ENCODE measurements at regions not wholly inside any gene's neighbourhood (a gene's known extent, or its start where the extent isn't known, plus 50 kb on each side); places are given as distances from the start of the nearest gene placed in this dataset.

- no peak overlapping the region for H3K4me3 ChIP-seq (ENCODE audit: low read length in 2 of 2)
- no peaks in the 10 kb centered on the region for H3K36me3 ChIP-seq (ENCODE audit: control insufficient read depth in 2 of 2, insufficient read depth in 2 of 2, low read length in 2 of 2)
- no peak overlapping the region for H3K27ac ChIP-seq (ENCODE audit: low read length)
- H3K9ac ChIP-seq (ENCODE audit: low read length in 2 of 2): no peak overlapping the region
- no peaks in the 10 kb centered on the region for H3K9me3 ChIP-seq (ENCODE audit: control insufficient read depth in 2 of 2, low read length in 2 of 2)
- no peaks in the 10 kb centered on the region for H3K4me1 ChIP-seq (ENCODE audit: control insufficient read depth, insufficient read depth, low read length)
- no peaks in the 10 kb centered on the region for H3K27me3 ChIP-seq (ENCODE audit: control insufficient read depth in 1 of 2, insufficient read depth in 2 of 2, low read length in 2 of 2)
Measured at GRCh38 chr4:124867536-124867935, 155.0 kb upstream of the ANKRD50 start.

GRCh38 chr4:124866301-124866700 is 153.8 kb upstream of the ANKRD50 start:
- H3K9me3 ChIP-seq (ENCODE audit: control insufficient read depth in 2 of 2, low read length in 2 of 2): no peaks in the 10 kb centered on the region
- no peak overlapping the region for H3K27ac ChIP-seq (ENCODE audit: low read length)
- no peaks in the 10 kb centered on the region for H3K36me3 ChIP-seq (ENCODE audit: control insufficient read depth in 2 of 2, insufficient read depth in 2 of 2, low read length in 2 of 2)
- H3K4me3 ChIP-seq (ENCODE audit: low read length in 2 of 2): no peak overlapping the region
- H3K9ac ChIP-seq (ENCODE audit: low read length in 2 of 2): no peak overlapping the region
- no peaks in the 10 kb centered on the region for H3K27me3 ChIP-seq (ENCODE audit: control insufficient read depth in 1 of 2, insufficient read depth in 2 of 2, low read length in 2 of 2)
- no peaks in the 10 kb centered on the region for H3K4me1 ChIP-seq (ENCODE audit: control insufficient read depth, insufficient read depth, low read length)

GRCh38 chr4:124863040-124863545 is 150.6 kb upstream of the ANKRD50 start:
- H3K27me3 ChIP-seq (ENCODE audit: control insufficient read depth in 1 of 2, insufficient read depth in 2 of 2, low read length in 2 of 2): no peaks in the 10 kb centered on the region
- H3K36me3 ChIP-seq (ENCODE audit: control insufficient read depth in 2 of 2, insufficient read depth in 2 of 2, low read length in 2 of 2): no peaks in the 10 kb centered on the region
- no peak overlapping the region for H3K4me3 ChIP-seq (ENCODE audit: low read length in 2 of 2)
- H3K9me3 ChIP-seq (ENCODE audit: control insufficient read depth in 2 of 2, low read length in 2 of 2): no peaks in the 10 kb centered on the region
- no peaks in the 10 kb centered on the region for H3K4me1 ChIP-seq (ENCODE audit: control insufficient read depth, insufficient read depth, low read length)
- H3K9ac ChIP-seq (ENCODE audit: low read length in 2 of 2): no peak overlapping the region
- H3K27ac ChIP-seq (ENCODE audit: low read length): no peak overlapping the region

GRCh38 chr4:124862261-124862660 is 149.7 kb upstream of the ANKRD50 start:
- no peaks in the 10 kb centered on the region for H3K27me3 ChIP-seq (ENCODE audit: control insufficient read depth in 1 of 2, insufficient read depth in 2 of 2, low read length in 2 of 2)
- no peak overlapping the region for H3K27ac ChIP-seq (ENCODE audit: low read length)
- no peak overlapping the region for H3K9ac ChIP-seq (ENCODE audit: low read length in 2 of 2)
- H3K9me3 ChIP-seq (ENCODE audit: control insufficient read depth in 2 of 2, low read length in 2 of 2): no peaks in the 10 kb centered on the region
- no peaks in the 10 kb centered on the region for H3K4me1 ChIP-seq (ENCODE audit: control insufficient read depth, insufficient read depth, low read length)
- no peak overlapping the region for H3K4me3 ChIP-seq (ENCODE audit: low read length in 2 of 2)
- no peaks in the 10 kb centered on the region for H3K36me3 ChIP-seq (ENCODE audit: control insufficient read depth in 2 of 2, insufficient read depth in 2 of 2, low read length in 2 of 2)

- no peak overlapping the region for H3K27ac ChIP-seq (ENCODE audit: low read length)
- no peak overlapping the region for H3K4me3 ChIP-seq (ENCODE audit: low read length in 2 of 2)
- H3K4me1 ChIP-seq (ENCODE audit: control insufficient read depth, insufficient read depth, low read length): no peaks in the 10 kb centered on the region
- H3K9ac ChIP-seq (ENCODE audit: low read length in 2 of 2): no peak overlapping the region
- H3K9me3 ChIP-seq (ENCODE audit: control insufficient read depth in 2 of 2, low read length in 2 of 2): no peaks in the 10 kb centered on the region
- H3K27me3 ChIP-seq (ENCODE audit: control insufficient read depth in 1 of 2, insufficient read depth in 2 of 2, low read length in 2 of 2): no peaks in the 10 kb centered on the region
- no peaks in the 10 kb centered on the region for H3K36me3 ChIP-seq (ENCODE audit: control insufficient read depth in 2 of 2, insufficient read depth in 2 of 2, low read length in 2 of 2)
Measured at GRCh38 chr4:124861761-124862160, 149.2 kb upstream of the ANKRD50 start.

GRCh38 chr4:124854968-124855367 is 142.4 kb upstream of the ANKRD50 start:
- no peak overlapping the region for H3K27ac ChIP-seq (ENCODE audit: low read length)
- H3K9me3 ChIP-seq (ENCODE audit: control insufficient read depth in 2 of 2, low read length in 2 of 2): no peaks in the 10 kb centered on the region
- no peak overlapping the region for H3K9ac ChIP-seq (ENCODE audit: low read length in 2 of 2)
- no peak overlapping the region for H3K4me3 ChIP-seq (ENCODE audit: low read length in 2 of 2)
- no peaks in the 10 kb centered on the region for H3K36me3 ChIP-seq (ENCODE audit: control insufficient read depth in 2 of 2, insufficient read depth in 2 of 2, low read length in 2 of 2)
- no peaks in the 10 kb centered on the region for H3K4me1 ChIP-seq (ENCODE audit: control insufficient read depth, insufficient read depth, low read length)
- no peaks in the 10 kb centered on the region for H3K27me3 ChIP-seq (ENCODE audit: control insufficient read depth in 1 of 2, insufficient read depth in 2 of 2, low read length in 2 of 2)

- no peaks in the 10 kb centered on the region for H3K4me1 ChIP-seq (ENCODE audit: control insufficient read depth, insufficient read depth, low read length)
- H3K9me3 ChIP-seq (ENCODE audit: control insufficient read depth in 2 of 2, low read length in 2 of 2): no peaks in the 10 kb centered on the region
- H3K4me3 ChIP-seq (ENCODE audit: low read length in 2 of 2): no peak overlapping the region
Measured at GRCh38 chr4:124851741-124852140, 139.2 kb upstream of the ANKRD50 start.

GRCh38 chr4:124846306-124846705 is 133.8 kb upstream of the ANKRD50 start:
- Histone ChIP-seq H3K4me1 (ENCODE audit: control insufficient read depth, insufficient read depth, low read length) (no peaks in the 10 kb centered on the region), H3K4me3 (ENCODE audit: low read length in 2 of 2) (no peak overlapping the region), H3K9ac (ENCODE audit: low read length in 2 of 2) (no peak overlapping the region), H3K27ac (ENCODE audit: low read length) (no peak overlapping the region), H3K36me3 (ENCODE audit: control insufficient read depth in 2 of 2, insufficient read depth in 2 of 2, low read length in 2 of 2) (no peaks in the 10 kb centered on the region), H3K27me3 (ENCODE audit: control insufficient read depth in 1 of 2, insufficient read depth in 2 of 2, low read length in 2 of 2) (no peaks in the 10 kb centered on the region), H3K9me3 (ENCODE audit: control insufficient read depth in 2 of 2, low read length in 2 of 2) (no peaks in the 10 kb centered on the region)

More at GRCh38 chr4:124851741-124852140, 139.2 kb upstream of the ANKRD50 start:
- Histone ChIP-seq H3K27ac (ENCODE audit: low read length) (no peak overlapping the region), H3K9ac (ENCODE audit: low read length in 2 of 2) (no peak overlapping the region), H3K36me3 (ENCODE audit: control insufficient read depth in 2 of 2, insufficient read depth in 2 of 2, low read length in 2 of 2) (no peaks in the 10 kb centered on the region), H3K27me3 (ENCODE audit: control insufficient read depth in 1 of 2, insufficient read depth in 2 of 2, low read length in 2 of 2) (no peaks in the 10 kb centered on the region)

GRCh38 chr4:124839786-124840390 is 127.4 kb upstream of the ANKRD50 start:
- H3K9ac ChIP-seq (ENCODE audit: low read length in 2 of 2): no peak overlapping the region
- no peaks in the 10 kb centered on the region for H3K36me3 ChIP-seq (ENCODE audit: control insufficient read depth in 2 of 2, insufficient read depth in 2 of 2, low read length in 2 of 2)
- H3K27ac ChIP-seq (ENCODE audit: low read length): no peak overlapping the region
- no peak overlapping the region for H3K4me3 ChIP-seq (ENCODE audit: low read length in 2 of 2)
- no peaks in the 10 kb centered on the region for H3K4me1 ChIP-seq (ENCODE audit: control insufficient read depth, insufficient read depth, low read length)
- H3K9me3 ChIP-seq (ENCODE audit: control insufficient read depth in 2 of 2, low read length in 2 of 2): peaks cover 0 to 14% of the 10 kb centered on the region in 2 donors
- H3K27me3 ChIP-seq (ENCODE audit: control insufficient read depth in 1 of 2, insufficient read depth in 2 of 2, low read length in 2 of 2): no peaks in the 10 kb centered on the region

- Histone ChIP-seq H3K27me3 (ENCODE audit: control insufficient read depth in 1 of 2, insufficient read depth in 2 of 2, low read length in 2 of 2) (no peaks in the 10 kb centered on the region), H3K36me3 (ENCODE audit: control insufficient read depth in 2 of 2, insufficient read depth in 2 of 2, low read length in 2 of 2) (no peaks in the 10 kb centered on the region), H3K9me3 (ENCODE audit: control insufficient read depth in 2 of 2, low read length in 2 of 2) (peaks cover 0 to 3% of the 10 kb centered on the region in 2 donors), H3K4me1 (ENCODE audit: control insufficient read depth, insufficient read depth, low read length) (no peaks in the 10 kb centered on the region), H3K9ac (ENCODE audit: low read length in 2 of 2) (no peak overlapping the region), H3K27ac (ENCODE audit: low read length) (no peak overlapping the region), H3K4me3 (ENCODE audit: low read length in 2 of 2) (no peak overlapping the region)
Measured at GRCh38 chr4:124833831-124834505, 121.4 kb upstream of the ANKRD50 start.

- no peak overlapping the region for H3K9ac ChIP-seq (ENCODE audit: low read length in 2 of 2)
Measured at GRCh38 chr4:124828382-124828781, 115.8 kb upstream of the ANKRD50 start.

More at GRCh38 chr4:124828382-124828781, 115.8 kb upstream of the ANKRD50 start:
- no peaks in the 10 kb centered on the region for H3K27me3 ChIP-seq (ENCODE audit: control insufficient read depth in 1 of 2, insufficient read depth in 2 of 2, low read length in 2 of 2)
- no peaks in the 10 kb centered on the region for H3K9me3 ChIP-seq (ENCODE audit: control insufficient read depth in 2 of 2, low read length in 2 of 2)
- no peak overlapping the region for H3K27ac ChIP-seq (ENCODE audit: low read length)
- no peak overlapping the region for H3K4me3 ChIP-seq (ENCODE audit: low read length in 2 of 2)
- no peaks in the 10 kb centered on the region for H3K36me3 ChIP-seq (ENCODE audit: control insufficient read depth in 2 of 2, insufficient read depth in 2 of 2, low read length in 2 of 2)
- H3K4me1 ChIP-seq (ENCODE audit: control insufficient read depth, insufficient read depth, low read length): no peaks in the 10 kb centered on the region
